K562 (cell line): ENCODE measurements at regions not wholly inside any gene's neighbourhood (a gene's known extent, or its start where the extent isn't known, plus 50 kb on each side); places are given as distances from the start of the nearest gene placed in this dataset.

ENCODE experiments used
- ATAC-seq: fragments of 200-7000 bp; cut with Tn5 transposase; 3 replicates; pipeline ENCODE4 v1.9.1; 2020; ENCODE audit warnings: moderate library complexity
- BruUV-seq: library from RNA; stranded (reverse); fragments of 400-500 nt; replicated peaks from 2 replicates; lab custom pipeline; 2021; lab: Mats Ljungman, UMichigan
- CTCF ChIA-PET: fragments of 300-600 bp; formaldehyde crosslinking; extraction: SDS; loops from one replicate; lab custom pipeline; 2021; ENCODE audit warnings: low intra/inter-chr PET ratio; lab: Yijun Ruan, JAX
- POLR2A ChIA-PET: fragments of 300-600, 350-650 bp; sonication (Branson Sonifier 250); formaldehyde crosslinking; extraction: SDS; loops from one replicate; lab custom pipeline; 2021; ENCODE audit warnings: antibody characterized with exemption, inconsistent platforms; lab: Yijun Ruan, JAX
- DNase-seq, 4 experiments: peaks; one replicate each; pipeline versions ENCODE4 v3.0.0 to v3.0.0-alpha.2; 2011 to 2018; ENCODE audit warnings: low spot score in 3 of 4, mixed read lengths in 3 of 4; ENCODE audit errors: extremely low read depth in 1 of 4
- FAIRE-seq: peaks from 2 replicates; lab custom pipeline; 2011; peaks lifted over from hg19 to GRCh38; lab: Jason Lieb, UNC
- H2AFZ ChIP-seq: 2 replicates; pipeline ENCODE4 v1.6.0; 2011; ENCODE audit warnings: low read depth, low read length, control low read depth, inconsistent platforms
- H3K27ac ChIP-seq: fragments of 200-600 bp; 3 replicates; pipeline ENCODE4 v1.8.0; 2011; ENCODE audit warnings: low read depth, mild to moderate bottlenecking, control low read depth, inconsistent platforms, low read length, moderate library complexity, mixed read lengths; ENCODE audit errors: extremely low read depth
- H3K27me3 ChIP-seq, 2 experiments: fragments of 300-600 bp in 1 of 2; 2 replicates in 1 of 2; 3 replicates in 1 of 2; pipeline versions ENCODE4 v1.6.0 to v1.8.0; 2011; ENCODE audit warnings: inconsistent platforms in 2 of 2, low read length in 2 of 2, mild to moderate bottlenecking in 1 of 2, mixed read lengths in 1 of 2, moderate library complexity in 1 of 2; ENCODE audit not compliant: control insufficient read depth in 2 of 2, insufficient read depth in 2 of 2
- H3K36me3 ChIP-seq: fragments of 300-600 bp; 3 replicates; pipeline ENCODE4 v1.8.0; 2011; ENCODE audit warnings: mild to moderate bottlenecking, low read length, inconsistent platforms; ENCODE audit not compliant: control insufficient read depth, insufficient read depth
- H3K4me1 ChIP-seq, 2 experiments: fragments of 200-600 bp in 1 of 2; replicated peaks in 1 of 2; 2 replicates in 1 of 2; 3 replicates in 1 of 2; pipeline versions ENCODE4 v1.5.1 to v1.8.0; 2011; ENCODE audit warnings: inconsistent platforms in 2 of 2, low read length in 2 of 2, mild to moderate bottlenecking in 1 of 2, mixed read lengths in 1 of 2, moderate library complexity in 1 of 2; ENCODE audit not compliant: control insufficient read depth in 2 of 2, insufficient read depth in 2 of 2
- H3K4me2 ChIP-seq: 2 replicates; pipeline ENCODE4 v1.6.1; 2011; ENCODE audit warnings: low read length, control low read depth, inconsistent platforms, mixed read lengths; ENCODE audit not compliant: insufficient read depth
- H3K4me3 ChIP-seq: fragments of 200-600 bp; sonication (generic), shearing (Covaris generic); 2 replicates; pipeline ENCODE4 v1.5.1; 2016; ENCODE audit warnings: control low read depth, inconsistent platforms
- H3K79me2 ChIP-seq: fragments of 200-600 bp; 3 replicates; pipeline ENCODE4 v1.8.0; 2011; ENCODE audit warnings: low read length, inconsistent platforms; ENCODE audit not compliant: control insufficient read depth, insufficient read depth
- H3K9ac ChIP-seq, 2 experiments: 2 replicates each; pipeline versions ENCODE4 v1.6.0 to v1.6.1; 2011; ENCODE audit warnings: low read depth in 2 of 2, low read length in 2 of 2, control low read depth in 1 of 2, inconsistent platforms in 1 of 2, mild to moderate bottlenecking in 1 of 2, mixed read lengths in 1 of 2; ENCODE audit not compliant: insufficient read depth in 1 of 2
- H3K9me1 ChIP-seq: one replicate; pipeline ENCODE4 v1.6.0; 2011; ENCODE audit warnings: inconsistent platforms, mild to moderate bottlenecking, low read length, moderate library complexity; ENCODE audit not compliant: control insufficient read depth, insufficient read depth
- H3K9me3 ChIP-seq: replicated peaks from 2 replicates; pipeline ENCODE4 v1.5.1; 2011; ENCODE audit warnings: low read depth, low read length, inconsistent platforms; ENCODE audit not compliant: control insufficient read depth, insufficient read depth
- H4K20me1 ChIP-seq: replicated peaks from 2 replicates; pipeline ENCODE4 v1.6.1; 2011; ENCODE audit warnings: low read length, inconsistent platforms, mixed read lengths; ENCODE audit not compliant: control insufficient read depth, insufficient read depth
- BMI1 ChIP-seq: fragments of 150-350 bp; IDR thresholded peaks from 2 replicates; pipeline ENCODE4 v1.6.1; 2014; ENCODE audit warnings: low read length
- CEBPZ ChIP-seq: fragments of 150-350 bp; IDR thresholded peaks from 2 replicates; pipeline ENCODE4 v1.6.1; 2014; ENCODE audit warnings: low read depth, mild to moderate bottlenecking, low read length, borderline replicate concordance
- HLTF ChIP-seq: fragments of 450-650 bp; IDR thresholded peaks from 2 replicates; pipeline ENCODE4 v1.6.1; 2016
- ILF3 ChIP-seq: fragments of 450-650 bp; IDR thresholded peaks from 2 replicates; pipeline ENCODE4 v1.6.1; 2018; ENCODE audit warnings: antibody characterized with exemption, mild to moderate bottlenecking, moderate library complexity, borderline replicate concordance
- NR1H2 ChIP-seq: sonication (generic); formaldehyde crosslinking; IDR thresholded peaks from 2 replicates; pipeline ENCODE4 v1.4.0; 2020; ENCODE audit warnings: mild to moderate bottlenecking, missing genetic modification reagents
- PREB ChIP-seq: sonication (generic); formaldehyde crosslinking; IDR thresholded peaks from 2 replicates; pipeline ENCODE4 v1.8.1; 2023; ENCODE audit warnings: mild to moderate bottlenecking, missing genetic modification reagents
- PTTG1 ChIP-seq: fragments of 450-650 bp; IDR thresholded peaks from 2 replicates; pipeline ENCODE4 v1.6.1; 2016; ENCODE audit warnings: low read depth, mild to moderate bottlenecking, missing genetic modification characterization, missing compliant biosample characterization
- ZBTB9 ChIP-seq: fragments of 450-650 bp; formaldehyde crosslinking; IDR thresholded peaks from 2 replicates; pipeline ENCODE4 v1.4.0; 2020; ENCODE audit warnings: mild to moderate bottlenecking, moderate library complexity
- ZFP91 ChIP-seq: sonication (generic); formaldehyde crosslinking; IDR thresholded peaks from 2 replicates; pipeline ENCODE4 v1.8.0; 2022; ENCODE audit warnings: mild to moderate bottlenecking, missing genetic modification reagents
- ZNF140 ChIP-seq: fragments of 250-450 bp; sonication (Bioruptor Pico); IDR thresholded peaks from 2 replicates; pipeline ENCODE4 v1.8.0; 2021; ENCODE audit warnings: moderate library complexity, mild to moderate bottlenecking, inconsistent platforms
- ZNF175 ChIP-seq: fragments of 200-800 bp; sonication (Bioruptor generic); IDR thresholded peaks from 2 replicates; pipeline ENCODE4 v1.6.1; 2016; ENCODE audit warnings: low read depth, mild to moderate bottlenecking, missing genetic modification characterization, missing compliant biosample characterization
- ZNF512 ChIP-seq: IDR thresholded peaks from 2 replicates; pipeline ENCODE4 v1.6.1; 2016; ENCODE audit warnings: missing genetic modification characterization, missing compliant biosample characterization
- ZNF668 ChIP-seq: fragments of 250-450 bp; sonication (Bioruptor Pico); IDR thresholded peaks from 2 replicates; pipeline ENCODE4 v1.8.0; 2022; ENCODE audit warnings: mild to moderate bottlenecking, inconsistent platforms
- WGBS: fragments of 100-300 bp; shearing (Covaris generic); methylation state at CpG from one replicate; pipeline ENCODE4 v1.1.6; 2016; ENCODE audit warnings: low coverage, mixed read lengths; ENCODE audit not compliant: insufficient coverage; ENCODE audit errors: missing lambda C conversion rate; 5-methylcytosine and 5-hydroxymethylcytosine counted together
- in situ Hi-C: fragments of 300-500 bp; cut with MboI; formaldehyde crosslinking; loops from 4 replicates; pipeline ENCODE4 v1.15.0; 2018; ENCODE audit warnings: inconsistent platforms, mixed read lengths
- intact Hi-C: fragments of 100-400 bp; cut with micrococcal nuclease; formaldehyde crosslinking; loops from 2 replicates; pipeline ENCODE4 v1.14.2; 2022

GRCh38 chr9:107810461-107810961 lies 320.9 kb upstream of the KLF4 start:
- no TSS peak for BruUV-seq
- DNase-seq (no peak), ATAC-seq (no peak), FAIRE-seq (no peak)
- ChIA-PET CTCF (no interaction called here), POLR2A (no interaction called here)
- no peaks in the 10 kb centered on the region for H3K79me2 ChIP-seq
- in situ Hi-C loops, result no loop called here
- no peak overlapping the region for H3K4me3 ChIP-seq
- H3K4me1 ChIP-seq, result no peaks in the 10 kb centered on the region
- H3K27me3 ChIP-seq, result peaks cover 2 to 6% of the 10 kb centered on the region in 2 experiments; a peak in 3 of 5 replicates
- peak overlapping the region; percentile 59 for H2AFZ ChIP-seq
- no peak overlapping the region for H3K9ac ChIP-seq
- no peak overlapping the region for H3K27ac ChIP-seq
- H3K9me3 ChIP-seq, result no peaks in the 10 kb centered on the region
- intact Hi-C loops, result no loop called here
- no peaks in the 10 kb centered on the region for H3K36me3 ChIP-seq
- H3K9me1 ChIP-seq, result no peaks in the 10 kb centered on the region
- WGBS, result 34% methylated on average over 6 of the region's 6 CpGs
- no peaks in the 10 kb centered on the region for H4K20me1 ChIP-seq
- no peak overlapping the region for H3K4me2 ChIP-seq
- no peak for TF ChIP-seq ZNF668 (CRISPR knock-in tag)
- TF ChIP-seq BMI1, result no peak
- no peak for TF ChIP-seq ILF3
- no peak for TF ChIP-seq PTTG1 (tag)
- no peak for TF ChIP-seq NR1H2 (CRISPR knock-in tag)
- no peak for TF ChIP-seq ZFP91 (CRISPR knock-in tag)
- no peak for TF ChIP-seq ZBTB9 (CRISPR knock-in tag)
- TF ChIP-seq HLTF, result no peak
- no peak for TF ChIP-seq ZNF512 (tag)
- TF ChIP-seq PREB (CRISPR knock-in tag), result no peak
- no peak for TF ChIP-seq ZNF175
- TF ChIP-seq ZNF140 (CRISPR knock-in tag), result no peak
- no peak for TF ChIP-seq CEBPZ
